Activated CD8-positive, alpha-beta memory T cell treated with anti-CD3 and anti-CD28 coated beads, Interleukin-2, amount 50 U/mL, for 1 hour (primary cell): ENCODE measurements at regions not wholly inside any gene's neighbourhood (a gene's known extent, or its start where the extent isn't known, plus 50 kb on each side); places are given as distances from the start of the nearest gene placed in this dataset.
"Not testable (repeated sequence)": the region's sequence is repeated elsewhere in the genome, so short reads cannot be mapped to it uniquely, and the experiment has no call there.

Experiments
- DNase-seq: peaks from one replicate; pipeline ENCODE4 v3.0.0-alpha.2; 2020; ENCODE audit errors: extremely low read depth

- no peak for DNase-seq
These were observed 163.6 kb upstream of the RORB start for GRCh38 chr9:74333384-74334032.

GRCh38 chr9:74334271-74334670 lies 162.9 kb upstream of the RORB start:
- no peak for DNase-seq

DNA sequence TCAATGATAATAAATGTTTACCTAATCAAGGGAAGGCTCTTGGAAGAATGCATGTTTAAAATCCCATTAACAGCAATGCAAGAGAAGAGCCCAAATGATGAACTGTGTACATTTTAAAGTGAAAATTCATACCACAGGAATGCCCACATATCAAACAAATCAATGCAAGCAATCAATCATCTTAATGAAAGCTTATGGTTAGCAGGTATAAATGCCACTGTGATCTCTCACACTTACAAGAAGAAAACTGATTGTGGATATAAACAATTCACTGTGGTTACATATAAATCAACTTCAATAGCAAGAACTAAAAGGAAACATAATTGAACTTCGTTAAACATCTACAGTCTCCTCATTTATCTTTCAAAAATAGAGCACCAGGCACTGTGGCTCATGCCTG lies 161.0 kb upstream of the RORB start:
- DNase-seq, result no peak

GRCh38 chr9:74348777-74349176 lies 148.4 kb upstream of the RORB start:
- DNase-seq, result no peak

DNA sequence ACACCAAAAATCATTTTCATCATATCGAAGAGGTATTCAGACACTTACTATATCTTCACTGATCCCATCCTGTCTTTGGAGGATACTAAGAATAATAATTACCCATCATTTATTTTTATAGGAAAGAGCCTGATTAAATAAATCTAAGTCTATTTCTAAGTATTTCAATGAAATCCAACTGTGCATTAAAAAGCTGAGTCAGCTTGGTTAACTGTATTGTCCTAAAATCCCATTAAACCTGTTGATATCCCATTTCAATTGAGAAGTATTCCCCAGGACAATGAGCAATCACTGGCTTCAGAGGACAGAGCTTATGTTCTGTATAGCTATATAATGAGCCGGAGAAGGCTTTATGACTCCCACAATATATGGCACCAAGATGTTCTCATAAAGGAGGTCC lies 142.0 kb upstream of the RORB start:
- DNase-seq, result no peak

DNA sequence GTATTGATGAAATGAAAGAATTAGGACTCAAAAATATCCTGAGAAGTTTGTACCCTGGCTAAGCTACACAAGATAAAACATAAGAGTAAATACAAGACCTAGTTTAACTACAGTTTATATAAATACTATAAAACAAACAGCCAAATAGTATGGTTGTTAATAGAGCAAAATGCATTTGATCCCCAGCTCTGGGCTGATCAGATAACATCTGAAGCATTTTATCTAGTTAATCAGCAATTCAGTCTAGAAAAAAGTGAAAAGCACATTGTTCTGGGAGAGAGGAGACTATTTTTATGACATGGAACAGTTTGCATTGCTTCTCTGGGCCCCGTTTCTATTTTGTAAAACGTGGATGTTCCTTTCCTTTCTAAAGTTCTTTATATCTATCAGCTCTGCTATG lies 139.6 kb upstream of the RORB start:
- no peak for DNase-seq

DNA sequence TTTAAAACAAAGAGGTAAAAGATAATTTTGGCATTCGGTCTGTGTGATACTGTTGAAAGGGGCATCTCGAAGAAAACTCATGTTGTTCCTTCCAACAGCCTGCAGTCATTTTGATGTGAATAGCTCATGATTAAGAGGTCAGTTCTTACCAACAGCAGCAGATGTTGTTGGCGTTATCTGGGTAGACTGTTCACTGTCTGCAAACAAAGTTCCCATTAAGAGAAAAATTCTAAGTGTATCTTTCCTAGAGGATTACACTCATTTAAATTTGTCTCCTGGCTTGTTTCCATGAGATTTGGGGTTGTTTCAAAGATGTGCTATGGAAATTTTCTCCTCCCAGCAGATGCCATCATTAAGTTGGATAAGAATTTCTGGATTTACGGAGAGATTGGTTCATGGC lies 138.2 kb upstream of the RORB start:
- DNase-seq, result no peak

GRCh38 chr9:74361508-74361907 lies 135.6 kb upstream of the RORB start:
- no peak for DNase-seq

DNA sequence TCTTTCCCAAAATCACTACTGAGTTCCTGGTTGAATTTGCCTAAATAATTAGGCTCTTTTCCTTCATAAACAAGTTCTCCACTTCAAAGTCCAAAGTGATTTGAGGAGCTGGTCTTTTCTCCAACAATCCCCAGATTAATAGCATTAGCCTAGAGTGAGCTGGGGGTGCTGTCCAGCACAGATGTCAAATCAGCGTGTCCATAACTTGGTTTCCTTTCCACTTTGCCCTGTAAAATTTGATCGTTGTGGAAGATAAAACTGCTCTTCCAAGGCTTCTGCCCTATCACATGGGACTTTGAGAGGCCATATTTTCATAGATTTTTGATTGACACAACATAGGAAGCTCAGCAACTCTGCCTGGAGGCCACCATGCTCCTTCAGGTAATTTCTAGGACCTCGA lies 134.7 kb upstream of the RORB start:
- DNase-seq, result no peak

DNA sequence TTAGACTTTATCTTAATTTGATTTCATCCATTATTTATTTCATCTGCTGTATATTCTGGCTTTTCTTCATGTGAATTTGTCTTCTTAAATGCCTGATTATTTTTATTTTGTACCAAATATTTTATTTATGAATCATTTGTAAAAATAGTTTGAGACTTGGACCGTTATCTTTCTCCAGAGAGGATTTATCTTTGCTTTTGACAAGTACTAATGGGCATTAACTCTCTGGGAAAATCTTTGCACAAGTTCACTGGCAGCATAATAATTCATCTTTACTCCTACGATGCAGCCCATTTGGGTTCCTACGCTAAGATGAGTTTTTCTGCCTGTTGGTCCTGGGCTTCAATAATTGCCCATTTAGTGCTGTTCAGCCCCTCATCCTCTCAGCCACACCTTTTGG lies 131.0 kb upstream of the RORB start:
- DNase-seq, result no peak

- DNase-seq, result no peak
These were observed 127.3 kb upstream of the RORB start for GRCh38 chr9:74369844-74370243.

GRCh38 chr9:74373348-74373747 lies 123.8 kb upstream of the RORB start:
- DNase-seq, result no peak

GRCh38 chr9:74379718-74380117 lies 117.4 kb upstream of the RORB start:
- no peak for DNase-seq

DNA sequence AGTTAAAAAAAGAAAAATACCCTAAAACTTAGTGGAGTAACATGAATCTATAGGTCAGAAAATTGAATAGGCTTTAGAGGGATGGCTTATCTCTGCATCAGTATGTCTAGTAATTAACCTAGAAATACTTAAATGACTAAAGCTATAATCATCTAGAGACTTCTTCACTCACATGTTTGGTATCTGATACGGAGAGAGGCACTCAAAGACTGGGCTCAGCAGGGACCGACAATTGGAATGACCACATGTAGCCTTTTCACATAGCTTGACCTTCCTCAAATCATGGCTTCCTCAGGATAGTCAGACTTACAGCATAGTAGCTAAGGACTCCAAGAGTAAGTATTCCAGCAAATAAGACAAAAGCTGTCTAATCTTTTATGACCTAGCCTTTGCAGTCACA lies 105.3 kb upstream of the RORB start:
- no peak for DNase-seq

- DNase-seq, result no peak
These were observed 93.6 kb upstream of the RORB start for GRCh38 chr9:74403581-74403980.

- DNase-seq, result no peak
These were observed 92.5 kb upstream of the RORB start for GRCh38 chr9:74404620-74405019.

- DNase-seq, result no peak
These were observed 90.0 kb upstream of the RORB start for GRCh38 chr9:74407166-74407565.

DNA sequence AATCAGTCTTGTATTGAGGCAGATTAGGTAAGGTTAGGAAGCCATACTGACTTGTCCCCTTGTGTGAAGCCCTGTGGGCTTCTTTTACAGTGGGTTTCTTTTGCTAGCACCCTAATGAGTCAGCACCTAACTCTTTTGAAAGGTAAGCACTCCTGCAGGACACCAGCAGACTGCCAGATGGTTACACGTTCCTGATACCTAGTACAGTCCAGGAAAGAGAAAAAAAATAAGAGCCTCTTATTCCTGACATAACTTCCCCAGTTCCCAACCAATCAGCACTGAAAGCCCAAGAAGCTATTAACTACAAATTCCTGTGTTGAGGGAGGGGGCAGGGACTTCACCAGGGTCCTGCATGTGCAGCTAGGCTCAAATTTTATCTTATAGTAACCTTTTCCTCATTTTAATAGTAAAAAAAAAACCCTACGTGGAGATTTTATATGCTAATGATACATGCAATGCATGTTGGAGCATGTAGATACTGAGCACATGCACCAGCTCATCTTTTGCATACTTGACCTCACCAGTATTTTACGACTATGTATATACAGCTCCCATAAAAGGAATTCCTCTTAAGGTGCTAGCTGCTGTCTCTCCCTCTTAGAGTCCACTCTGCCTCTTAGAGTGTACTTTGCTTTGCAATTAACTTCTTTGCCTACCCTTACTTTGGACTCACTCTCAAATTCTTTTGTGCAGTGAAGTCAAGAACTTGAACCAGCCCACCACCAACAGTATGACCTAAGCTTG lies 84.7 kb upstream of the RORB start:
- no peak for DNase-seq

DNA sequence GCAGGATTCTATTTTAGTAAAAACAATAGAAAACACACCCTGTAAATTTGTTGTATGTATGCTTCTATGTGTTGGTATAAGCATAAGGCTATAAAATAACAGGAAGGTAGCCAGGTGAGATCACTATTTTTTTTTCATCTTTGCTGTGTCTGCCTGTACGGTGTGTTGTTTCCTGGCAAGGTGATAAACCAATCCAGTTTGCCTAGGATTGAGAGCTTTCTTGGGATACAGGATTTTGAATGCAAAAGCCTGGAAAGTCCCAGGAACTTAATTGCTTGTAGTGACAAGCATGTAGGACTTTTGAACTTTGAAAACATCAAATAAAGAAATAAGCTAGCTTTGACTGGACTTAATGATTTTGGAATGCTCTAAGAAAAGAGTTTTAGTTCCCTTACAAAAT lies 83.3 kb upstream of the RORB start:
- no peak for DNase-seq

- no peak for DNase-seq
These were observed 82.8 kb upstream of the RORB start for GRCh38 chr9:74414325-74414724.

- no peak for DNase-seq
These were observed 81.1 kb upstream of the RORB start for GRCh38 chr9:74415995-74416394.

GRCh38 chr9:74424488-74424887 lies 72.6 kb upstream of the RORB start:
- DNase-seq, result not testable (repeated sequence)

DNA sequence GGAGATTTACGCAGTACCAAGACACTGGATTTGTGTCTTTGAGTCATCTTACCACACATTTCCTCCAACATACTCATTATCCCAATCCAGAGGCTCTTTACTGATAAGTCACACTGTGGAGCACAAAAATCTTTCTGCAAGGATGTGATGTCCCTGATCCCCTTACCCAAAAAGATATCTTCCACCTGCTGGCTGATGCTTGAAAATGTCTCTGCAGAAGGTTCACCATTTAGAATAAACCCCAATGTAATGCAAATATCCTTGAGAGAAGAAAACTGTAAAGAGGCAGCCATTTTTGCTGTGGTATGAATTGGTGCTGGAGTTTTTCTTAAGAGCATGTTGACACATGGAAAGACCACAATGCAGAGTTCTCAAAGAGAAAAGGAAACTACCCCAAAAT lies 65.7 kb upstream of the RORB start:
- no peak for DNase-seq
